ENCODE measurements at regions not wholly inside any gene's neighbourhood (a gene's known extent, or its start where the extent isn't known, plus 50 kb on each side); places are given as distances from the start of the nearest gene placed in this dataset.
"Not testable (repeated sequence)": the region's sequence is repeated elsewhere in the genome, so short reads cannot be mapped to it uniquely, and the experiment has no call there.

DNA sequence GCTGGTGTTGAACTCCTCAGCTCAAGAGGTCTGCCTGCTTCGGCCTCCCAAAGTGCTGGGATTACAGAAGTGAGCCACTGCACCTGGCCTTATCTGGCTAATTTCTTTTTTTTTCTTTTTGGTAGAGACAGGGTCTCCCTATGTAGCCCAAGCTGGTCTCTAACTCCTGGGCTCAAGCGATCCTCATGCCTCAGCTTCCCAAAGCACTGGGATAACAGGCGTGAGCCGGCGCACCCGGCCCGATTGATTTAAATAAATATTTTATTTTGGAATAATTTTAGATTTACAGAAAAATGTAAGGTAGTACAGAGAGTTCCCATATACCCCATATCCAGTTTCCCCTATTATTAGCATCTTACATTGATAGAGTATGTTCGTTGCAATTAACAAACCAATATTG, 155.0 kb upstream of the MVB12B start:
- DNase-seq (no peak), ATAC-seq (no peak)
- 94% methylated on average over 3 of the region's 8 CpGs for WGBS (ENCODE audit: insufficient coverage, low coverage, low lambda C conversion rate, missing lambda C conversion rate)

GRCh38 chr9:126173401-126173800, 153.2 kb upstream of the MVB12B start:
- intact Hi-C loops (cut with DNase I): no loop called here
- no peaks in the 10 kb centered on the region for H3K27me3 ChIP-seq
- no peak overlapping the region for H3K27ac ChIP-seq
- H3K4me1 ChIP-seq: no peaks in the 10 kb centered on the region
- no peak for TF ChIP-seq POLR2A (IDR thresholded peaks at IDR 0.05)
- no peak for TF ChIP-seq CTCF (IDR thresholded peaks at IDR 0.05)
- WGBS (ENCODE audit: insufficient coverage, low coverage, low lambda C conversion rate, missing lambda C conversion rate): 57% methylated on average over 3 of the region's 7 CpGs
- no peaks in the 10 kb centered on the region for H3K36me3 ChIP-seq
- no peaks in the 10 kb centered on the region for H3K9me3 ChIP-seq
- H3K4me3 ChIP-seq: no peak overlapping the region
- peak in 1 of 3 donors; percentile 35 for DNase-seq
- peak in 1 of 4 donors; percentile 33 for ATAC-seq

More for the DNA sequence above, 155.0 kb upstream of the MVB12B start:
- Histone ChIP-seq H3K36me3 (no peaks in the 10 kb centered on the region), H3K9me3 (no peaks in the 10 kb centered on the region), H3K4me3 (no peak overlapping the region), H3K27me3 (no peaks in the 10 kb centered on the region), H3K4me1 (no peaks in the 10 kb centered on the region), H3K27ac (no peak overlapping the region)
- TF ChIP-seq CTCF (IDR thresholded peaks at IDR 0.05) (no peak), POLR2A (IDR thresholded peaks at IDR 0.05) (no peak)
- intact Hi-C loops (cut with DNase I): no loop called here

- peak in 1 of 3 donors; percentile 24 for DNase-seq
- H3K4me1 ChIP-seq: no peaks in the 10 kb centered on the region
Observed at GRCh38 chr9:126173929-126174328, 152.7 kb upstream of the MVB12B start.

GRCh38 chr9:126183266-126183665, 143.4 kb upstream of the MVB12B start:
- H3K9me3 ChIP-seq: no peaks in the 10 kb centered on the region
- 64% methylated on average over 9 of the region's 10 CpGs for WGBS (ENCODE audit: insufficient coverage, low coverage, low lambda C conversion rate, missing lambda C conversion rate)
- H3K27ac ChIP-seq: no peak overlapping the region
- H3K4me1 ChIP-seq: no peaks in the 10 kb centered on the region
- H3K4me3 ChIP-seq: no peak overlapping the region
- H3K27me3 ChIP-seq: no peaks in the 10 kb centered on the region
- TF ChIP-seq POLR2A (IDR thresholded peaks at IDR 0.05) (no peak), CTCF (IDR thresholded peaks at IDR 0.05) (no peak)
- intact Hi-C loops (cut with DNase I): no loop called here
- DNase-seq (no peak), ATAC-seq (no peak)
- no peaks in the 10 kb centered on the region for H3K36me3 ChIP-seq

More at GRCh38 chr9:126173929-126174328, 152.7 kb upstream of the MVB12B start:
- peak in 1 of 4 donors; percentile 23 for ATAC-seq
- no peak for TF ChIP-seq POLR2A (IDR thresholded peaks at IDR 0.05)
- no peak for TF ChIP-seq CTCF (IDR thresholded peaks at IDR 0.05)
- H3K9me3 ChIP-seq: no peaks in the 10 kb centered on the region
- no peaks in the 10 kb centered on the region for H3K27me3 ChIP-seq
- WGBS (ENCODE audit: insufficient coverage, low coverage, low lambda C conversion rate, missing lambda C conversion rate): no CpG with 5 or more reads among the region's 4 CpGs
- no peak overlapping the region for H3K27ac ChIP-seq
- H3K4me3 ChIP-seq: no peak overlapping the region
- no peaks in the 10 kb centered on the region for H3K36me3 ChIP-seq
- intact Hi-C loops (cut with DNase I): no loop called here

GRCh38 chr9:126190994-126191393, 135.6 kb upstream of the MVB12B start:
- H3K9me3 ChIP-seq; H3K4me1 ChIP-seq; H3K36me3 ChIP-seq; DNase-seq; H3K27me3 ChIP-seq; H3K27ac ChIP-seq; ATAC-seq; H3K4me3 ChIP-seq; intact Hi-C loops (cut with DNase I): not testable (repeated sequence)
- WGBS (ENCODE audit: insufficient coverage, low coverage, low lambda C conversion rate, missing lambda C conversion rate): 92% methylated on average over 2 of the region's 2 CpGs

Data from right lobe of liver (tissue), 6 donors.